Testis (tissue), 2 donors: ENCODE measurements at regions not wholly inside any gene's neighbourhood (a gene's known extent, or its start where the extent isn't known, plus 50 kb on each side); places are given as distances from the start of the nearest gene placed in this dataset.

Source experiments
- CTCF ChIP-seq, 3 experiments: fragments of 450-650 bp in 2 of 3; fragments of 200-600 bp in 1 of 3; sonication (generic) in 1 of 3; IDR thresholded peaks; one replicate each; pipeline ENCODE4 v1.5.1; 2016 to 2019; ENCODE audit warnings: antibody characterized with exemption in 3 of 3, mild to moderate bottlenecking in 2 of 3, moderate library complexity in 1 of 3
- POLR2A ChIP-seq: fragments of 450-650 bp; IDR thresholded peaks from one replicate; pipeline ENCODE4 v1.6.1; 2017; ENCODE audit warnings: antibody characterized with exemption, mild to moderate bottlenecking, moderate library complexity

- TF ChIP-seq CTCF (IDR thresholded peaks at IDR 0.05) (no peak), POLR2A (no peak)
Observed at GRCh38 chr7:20870977-20871376, 84.3 kb upstream of the SP8 start.
